ENCODE measurements at regions not wholly inside any gene's neighbourhood (a gene's known extent, or its start where the extent isn't known, plus 50 kb on each side); places are given as distances from the start of the nearest gene placed in this dataset.

GRCh38 chr10:9688711-9689110 is 1329.0 kb upstream of the CELF2 start:
- no peak for DNase-seq

GRCh38 chr10:9707216-9707615 is 1310.5 kb upstream of the CELF2 start:
- no peak for DNase-seq

- DNase-seq, result no peak
Observed at GRCh38 chr10:9709849-9710248, 1307.8 kb upstream of the CELF2 start.

DNA sequence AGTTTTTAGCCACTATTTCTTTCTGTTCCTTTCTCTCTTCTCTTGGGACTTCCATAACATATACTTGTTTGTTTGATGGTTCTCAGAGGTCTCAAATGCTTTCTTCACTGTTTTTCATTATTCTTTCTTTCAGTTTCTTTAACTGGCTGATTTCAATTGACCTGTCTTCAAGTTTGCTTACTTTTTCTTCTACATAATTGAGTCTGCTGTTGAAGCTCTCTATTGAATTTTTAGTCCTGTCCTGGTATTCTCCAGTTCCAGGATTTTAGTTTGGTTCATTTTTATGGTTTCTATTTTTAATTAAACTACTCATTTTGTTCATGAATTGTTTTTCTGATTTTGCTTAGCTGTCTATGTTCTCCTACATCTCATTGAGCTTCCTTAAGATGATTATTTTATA is 1305.3 kb upstream of the CELF2 start:
- DNase-seq, result no peak

- no peak for DNase-seq
Observed at GRCh38 chr10:9719246-9719645, 1298.4 kb upstream of the CELF2 start.

DNA sequence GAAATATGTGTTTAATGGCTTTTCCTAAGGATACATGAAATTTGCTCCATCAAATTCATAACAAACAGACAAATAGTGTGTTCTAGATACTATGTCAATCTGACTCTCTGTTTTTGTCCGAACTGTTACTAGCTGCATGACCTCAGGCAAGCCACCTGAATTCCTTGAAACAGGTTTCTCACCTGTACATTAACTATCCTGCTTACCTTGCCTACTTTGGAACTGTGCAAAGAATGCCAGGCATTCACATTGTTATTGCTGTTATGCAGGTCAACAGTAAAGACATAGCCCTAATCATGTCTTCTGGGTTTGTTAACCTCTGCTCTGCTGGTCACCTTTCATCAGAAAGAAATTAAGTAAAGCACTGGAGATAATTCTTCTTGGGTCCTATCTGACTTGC is 1283.9 kb upstream of the CELF2 start:
- DNase-seq, result no peak

GRCh38 chr10:9734218-9734617 is 1283.5 kb upstream of the CELF2 start:
- DNase-seq, result no peak

- no peak for DNase-seq
Observed at GRCh38 chr10:9735731-9736130, 1281.9 kb upstream of the CELF2 start.

DNA sequence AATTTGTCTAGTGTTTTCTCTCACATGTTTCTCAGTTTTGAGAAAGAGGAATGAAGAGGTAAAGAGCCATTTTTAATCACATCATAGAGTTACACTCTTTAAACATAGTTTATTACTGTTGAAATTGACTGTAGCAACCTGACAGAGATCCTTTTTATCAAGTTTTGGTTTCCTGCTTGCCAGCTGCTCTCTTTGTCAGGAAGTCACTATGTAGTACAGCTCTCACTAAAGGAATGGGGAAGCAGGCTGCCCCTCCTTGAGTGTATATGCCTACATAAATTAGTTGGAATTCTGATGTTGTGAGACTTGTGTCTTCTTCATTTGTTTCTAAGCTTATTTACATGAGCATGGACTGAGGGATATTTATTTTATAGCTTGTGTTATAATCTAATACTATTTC is 1274.0 kb upstream of the CELF2 start:
- DNase-seq, result no peak

DNA sequence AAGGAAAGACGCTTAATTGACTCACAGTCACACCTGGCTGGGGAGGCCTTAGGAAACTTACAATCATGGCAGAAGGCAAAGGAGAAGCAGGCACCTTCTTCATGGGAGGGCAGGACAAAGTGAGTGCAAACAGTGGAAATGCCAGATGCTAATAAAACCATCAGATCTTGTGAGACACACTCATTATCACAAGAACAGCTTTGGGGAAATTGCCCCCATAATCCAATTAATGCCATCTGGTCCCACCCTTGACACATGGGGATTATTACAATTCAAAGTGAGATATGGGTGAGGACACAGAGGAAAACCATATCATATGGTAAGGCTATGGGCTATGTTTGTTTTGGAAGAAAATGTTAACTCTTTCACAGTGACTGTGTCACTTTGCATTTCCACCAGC is 1272.5 kb upstream of the CELF2 start:
- DNase-seq, result no peak

GRCh38 chr10:9757176-9757575 is 1260.5 kb upstream of the CELF2 start:
- DNase-seq, result no peak

GRCh38 chr10:9759596-9759995 is 1258.1 kb upstream of the CELF2 start:
- DNase-seq, result no peak

DNA sequence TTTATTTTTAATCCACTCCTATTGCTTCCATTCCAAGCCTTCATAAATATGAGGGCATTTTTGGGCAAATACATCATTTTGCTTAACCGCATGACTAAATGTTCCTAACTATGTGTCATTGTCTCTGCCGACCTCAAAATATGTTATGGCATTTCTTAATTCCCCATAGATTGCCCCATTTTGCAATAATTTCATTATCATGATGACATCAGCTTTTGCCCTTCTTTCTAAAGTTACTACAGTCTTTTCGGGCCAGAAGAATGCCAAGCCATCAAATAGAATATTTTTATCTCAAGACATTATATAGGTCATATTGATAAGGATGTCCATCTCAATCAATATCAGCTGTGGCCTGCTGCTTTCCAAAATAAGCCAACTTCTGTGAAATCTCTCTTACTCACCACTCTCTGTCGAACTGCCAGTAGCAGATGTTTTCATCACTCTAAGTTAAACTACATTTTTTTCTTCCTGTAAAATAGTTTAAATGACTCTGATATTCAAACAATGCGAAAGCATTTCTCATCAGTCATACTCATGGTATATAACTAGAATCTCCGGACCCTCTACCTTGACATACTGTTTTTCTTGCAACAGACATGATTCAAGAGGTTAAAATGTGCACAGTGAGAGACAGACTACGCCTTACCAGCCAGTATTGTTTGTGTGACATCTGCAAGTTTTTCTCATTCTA is 1254.6 kb upstream of the CELF2 start:
- no peak for DNase-seq

DNA sequence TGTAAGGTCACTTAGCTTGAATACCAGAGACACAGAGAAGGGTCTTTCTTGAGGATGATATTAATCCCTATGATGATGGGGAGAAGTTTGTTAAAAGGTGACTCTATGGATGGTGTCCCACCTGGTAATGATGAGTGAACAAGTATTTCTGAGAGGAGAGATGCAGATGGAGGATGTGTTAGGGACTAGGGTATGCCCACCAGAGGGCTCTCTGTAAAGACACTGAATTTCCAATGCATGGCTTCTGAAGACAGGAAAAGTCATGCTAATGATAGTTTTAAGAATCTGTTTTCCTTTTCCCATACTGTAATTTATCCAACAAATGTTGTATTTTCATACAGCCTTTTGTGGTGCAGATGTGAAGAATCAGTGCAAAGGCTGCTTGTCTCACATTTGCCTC is 1250.9 kb upstream of the CELF2 start:
- DNase-seq, result no peak

GRCh38 chr10:9781666-9782065 is 1236.0 kb upstream of the CELF2 start:
- no peak for DNase-seq

DNA sequence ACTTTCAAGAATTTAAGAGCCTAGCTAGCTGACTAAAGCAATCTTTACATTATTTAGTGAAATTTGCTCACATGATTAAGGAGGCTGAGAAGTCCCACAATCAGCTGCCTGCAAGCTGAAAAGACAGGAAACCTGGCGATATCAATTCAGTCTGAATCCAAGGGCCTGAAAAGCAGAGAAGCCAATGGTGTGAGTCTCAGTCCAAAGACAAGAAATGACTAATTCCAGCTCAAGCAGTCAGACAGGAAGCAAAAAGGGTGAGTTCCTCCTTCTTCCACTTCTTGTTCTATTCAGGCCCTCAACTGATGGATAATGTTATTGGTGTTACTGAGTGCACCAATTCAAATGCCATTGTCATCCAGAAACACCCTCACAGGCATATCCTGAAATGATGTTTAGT is 1231.6 kb upstream of the CELF2 start:
- no peak for DNase-seq

DNA sequence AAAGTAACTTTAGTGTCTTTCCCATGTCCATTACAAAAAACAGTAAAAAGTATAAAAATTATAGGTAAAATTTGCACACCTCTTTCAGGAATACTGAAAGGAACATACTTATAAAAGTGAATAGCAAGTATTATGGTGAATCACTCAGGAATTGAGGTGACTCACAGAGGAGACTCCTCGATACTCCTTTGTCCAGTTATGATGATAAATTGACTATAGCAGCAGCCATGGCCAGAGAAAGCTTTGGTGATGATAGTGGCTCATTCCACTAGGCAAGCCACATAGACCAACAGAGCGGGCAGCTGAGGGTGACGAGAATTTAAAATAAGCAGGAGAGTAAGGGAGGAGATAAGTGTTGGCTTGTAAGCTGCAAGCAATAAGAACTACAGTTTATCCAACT is 1231.1 kb upstream of the CELF2 start:
- DNase-seq, result no peak

DNA sequence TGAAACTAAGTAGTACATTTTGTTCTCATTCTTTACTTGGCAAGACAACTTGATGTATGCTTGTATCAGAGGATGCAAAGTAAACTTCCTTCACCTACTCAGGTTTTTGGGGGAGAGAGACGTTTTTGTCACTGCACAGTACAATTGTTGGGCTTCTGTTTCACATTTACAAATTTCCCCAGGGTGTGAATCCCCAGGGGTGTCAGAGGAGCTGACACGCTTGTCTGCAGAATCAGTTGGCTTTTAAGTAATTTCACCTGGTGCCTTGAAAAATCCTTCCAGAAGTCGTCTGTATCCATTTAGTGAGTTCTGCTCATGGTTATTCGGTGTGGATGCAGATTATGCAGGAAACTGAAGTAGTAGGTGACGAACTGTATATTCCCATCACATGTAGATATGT is 1227.7 kb upstream of the CELF2 start:
- DNase-seq, result no peak

GRCh38 chr10:9792181-9792580 is 1225.5 kb upstream of the CELF2 start:
- no peak for DNase-seq

DNA sequence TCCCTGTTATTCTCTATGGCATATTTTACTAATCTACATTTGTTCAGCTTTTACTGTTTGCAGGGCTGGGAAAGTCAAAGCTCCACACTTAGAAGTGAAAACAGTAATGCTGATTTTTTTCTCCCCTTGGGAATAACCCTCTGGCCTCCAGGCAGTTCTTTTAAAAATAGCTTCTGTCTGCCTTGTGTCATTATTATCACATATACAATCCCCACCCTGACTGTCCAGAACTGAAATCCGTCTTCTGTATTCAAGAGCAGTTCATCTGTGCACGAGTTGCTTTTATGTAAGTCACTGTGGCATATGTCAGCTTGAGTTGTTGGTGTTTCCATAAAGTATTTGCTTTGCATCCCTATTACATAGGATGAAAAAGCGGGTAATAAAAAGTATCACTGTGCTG is 1221.1 kb upstream of the CELF2 start:
- no peak for DNase-seq

GRCh38 chr10:9800011-9800410 is 1217.7 kb upstream of the CELF2 start:
- DNase-seq, result no peak

DNA sequence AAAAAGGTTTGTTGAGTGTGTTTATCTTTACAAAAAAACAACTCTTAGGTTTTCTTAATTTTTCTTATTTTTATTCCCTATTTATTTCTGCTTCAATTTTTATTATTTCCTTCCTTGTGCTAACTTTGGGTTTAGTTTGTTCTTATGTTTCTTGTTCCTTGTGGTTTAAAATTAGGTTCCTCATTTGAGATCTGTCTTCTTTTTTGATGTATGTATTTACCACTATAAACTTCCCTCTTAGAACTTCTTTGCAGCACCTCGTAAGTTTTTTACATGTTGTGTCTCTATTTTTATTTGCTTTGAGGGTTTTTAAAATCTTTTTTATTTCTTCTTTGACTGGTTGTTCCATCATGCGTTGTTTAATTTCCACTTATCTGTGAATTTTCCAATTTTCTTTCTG is 1217.1 kb upstream of the CELF2 start:
- DNase-seq, result no peak

GRCh38 chr10:9807846-9808245 is 1209.8 kb upstream of the CELF2 start:
- no peak for DNase-seq

GRCh38 chr10:9811601-9812000 is 1206.1 kb upstream of the CELF2 start:
- no peak for DNase-seq

DNA sequence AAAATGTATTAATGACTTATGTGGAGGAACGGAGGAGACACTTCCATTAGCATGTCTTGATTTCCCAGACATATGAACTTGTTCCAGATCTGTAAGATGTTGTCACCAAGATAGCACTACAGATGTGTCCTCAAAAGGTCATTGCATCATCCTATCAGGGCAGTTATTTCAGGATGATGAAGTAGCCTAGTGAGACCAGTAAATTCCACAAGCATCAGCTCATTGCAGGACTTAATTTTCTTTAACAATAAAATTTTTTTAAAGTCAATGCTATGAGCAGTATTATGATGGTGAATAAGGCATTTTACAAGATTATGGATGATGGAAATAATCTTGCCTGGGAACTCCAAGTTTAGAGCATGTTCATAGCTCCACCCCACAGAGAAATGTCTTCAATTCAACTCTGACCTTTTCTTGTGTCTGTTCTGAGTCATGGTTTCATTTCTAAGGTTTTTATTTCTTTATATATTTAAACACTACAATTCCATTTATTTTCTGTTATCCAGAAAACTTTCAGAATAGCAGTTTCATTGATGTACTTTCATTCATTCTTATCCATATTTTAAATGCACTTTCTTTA is 1203.3 kb upstream of the CELF2 start:
- DNase-seq, result no peak

Data from T-helper 2 cell (primary cell).